ENCODE measurements at regions not wholly inside any gene's neighbourhood (a gene's known extent, or its start where the extent isn't known, plus 50 kb on each side); places are given as distances from the start of the nearest gene placed in this dataset.

DNA sequence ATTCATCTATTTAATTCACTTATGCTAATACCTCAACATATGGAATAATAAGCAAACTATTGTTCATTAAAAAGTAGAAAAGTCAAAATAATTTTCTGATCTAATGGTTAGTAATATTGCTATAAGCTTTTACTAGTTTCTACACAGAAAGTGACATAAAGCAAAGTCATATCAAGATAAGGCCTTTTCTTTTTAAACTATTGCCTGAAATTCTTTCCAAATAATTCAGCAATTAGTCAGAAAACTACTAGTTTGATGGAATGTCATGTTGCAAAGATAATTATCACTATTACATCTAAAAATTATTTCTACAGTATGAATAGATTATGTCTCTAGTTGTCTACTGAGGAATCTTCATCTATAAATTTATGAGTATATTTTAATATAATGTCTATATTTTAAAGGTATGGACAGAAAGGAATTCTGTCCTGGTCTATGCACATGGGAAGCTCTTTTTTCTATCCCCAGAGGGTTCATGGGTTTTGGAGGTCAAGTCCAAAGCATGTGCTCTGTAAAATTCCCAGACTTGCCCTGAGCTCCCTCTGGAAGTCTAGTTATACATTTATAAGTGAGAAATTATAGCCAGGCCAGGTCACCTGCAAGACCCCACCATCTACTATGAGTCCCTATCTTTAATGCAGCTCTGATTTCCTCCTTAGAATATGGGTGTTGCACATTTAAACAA lies 84.6 kb upstream of the DPYD start:
- TF ChIP-seq, protein P1, sequence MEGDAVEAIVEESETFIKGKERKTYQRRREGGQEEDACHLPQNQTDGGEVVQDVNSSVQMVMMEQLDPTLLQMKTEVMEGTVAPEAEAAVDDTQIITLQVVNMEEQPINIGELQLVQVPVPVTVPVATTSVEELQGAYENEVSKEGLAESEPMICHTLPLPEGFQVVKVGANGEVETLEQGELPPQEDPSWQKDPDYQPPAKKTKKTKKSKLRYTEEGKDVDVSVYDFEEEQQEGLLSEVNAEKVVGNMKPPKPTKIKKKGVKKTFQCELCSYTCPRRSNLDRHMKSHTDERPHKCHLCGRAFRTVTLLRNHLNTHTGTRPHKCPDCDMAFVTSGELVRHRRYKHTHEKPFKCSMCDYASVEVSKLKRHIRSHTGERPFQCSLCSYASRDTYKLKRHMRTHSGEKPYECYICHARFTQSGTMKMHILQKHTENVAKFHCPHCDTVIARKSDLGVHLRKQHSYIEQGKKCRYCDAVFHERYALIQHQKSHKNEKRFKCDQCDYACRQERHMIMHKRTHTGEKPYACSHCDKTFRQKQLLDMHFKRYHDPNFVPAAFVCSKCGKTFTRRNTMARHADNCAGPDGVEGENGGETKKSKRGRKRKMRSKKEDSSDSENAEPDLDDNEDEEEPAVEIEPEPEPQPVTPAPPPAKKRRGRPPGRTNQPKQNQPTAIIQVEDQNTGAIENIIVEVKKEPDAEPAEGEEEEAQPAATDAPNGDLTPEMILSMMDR (IDR thresholded peaks at IDR 0.05) = no peak
- TF ChIP-seq CBX8 (IDR thresholded peaks at IDR 0.05) (no peak), EP300 (IDR thresholded peaks at IDR 0.05) (no peak), JUN (IDR thresholded peaks at IDR 0.05) (no peak), NPAS2 (CRISPR knock-in tag; IDR thresholded peaks at IDR 0.05; ENCODE audit: borderline replicate concordance) (no peak), POLR2AphosphoS2 (conservative IDR thresholded peaks at IDR 0.05; ENCODE audit: low read length) (no peak), RNF2 (IDR thresholded peaks at IDR 0.05; ENCODE audit: borderline replicate concordance, low read depth) (no peak)
